ENCODE measurements at regions not wholly inside any gene's neighbourhood (a gene's known extent, or its start where the extent isn't known, plus 50 kb on each side); places are given as distances from the start of the nearest gene placed in this dataset.

- H3K4me1 ChIP-seq (ENCODE audit: control insufficient read depth in 5 of 5, insufficient read depth in 5 of 5, low read length in 5 of 5): no peaks in the 10 kb centered on the region
- H3K27ac ChIP-seq (ENCODE audit: low read depth in 1 of 2, low read length in 1 of 2): no peak overlapping the region
- H3K9me3 ChIP-seq (ENCODE audit: control insufficient read depth in 4 of 4, insufficient read depth in 3 of 4, low read length in 3 of 4): peaks cover 0 to 2% (median 0%) of the 10 kb centered on the region in 4 donors
- H3K27me3 ChIP-seq (ENCODE audit: control insufficient read depth in 3 of 3, insufficient read depth in 3 of 3, low read length in 2 of 3): no peaks in the 10 kb centered on the region
- H3K36me3 ChIP-seq (ENCODE audit: control insufficient read depth in 4 of 4, insufficient read depth in 4 of 4, low read length in 4 of 4): no peaks in the 10 kb centered on the region
- no peak for TF ChIP-seq CTCF (IDR thresholded peaks at IDR 0.05; ENCODE audit: control extremely low read depth, extremely low read depth)
- DNase-seq (no peak), ATAC-seq (ENCODE audit: insufficient read depth, low FRiP score) (no peak)
- H3K4me3 ChIP-seq: no peak overlapping the region
- H3K9ac ChIP-seq (ENCODE audit: insufficient read depth in 1 of 2, low read length in 2 of 2): no peak overlapping the region
- WGBS, 2 donors: 88 to 95% methylated on average over 14 of the region's 14 CpGs
Observed at GRCh38 chr2:107255744-107256143, 369.8 kb upstream of the ST6GAL2 start.

GRCh38 chr2:107258531-107259407 lies 372.8 kb upstream of the ST6GAL2 start:
- Histone ChIP-seq H3K36me3 (ENCODE audit: control insufficient read depth in 4 of 4, insufficient read depth in 4 of 4, low read length in 4 of 4) (no peaks in the 10 kb centered on the region), H3K27me3 (ENCODE audit: control insufficient read depth in 3 of 3, insufficient read depth in 3 of 3, low read length in 2 of 3) (no peaks in the 10 kb centered on the region), H3K9me3 (ENCODE audit: control insufficient read depth in 4 of 4, insufficient read depth in 3 of 4, low read length in 3 of 4) (peaks cover 0 to 3% (median 0%) of the 10 kb centered on the region in 4 donors), H3K4me1 (ENCODE audit: control insufficient read depth in 5 of 5, insufficient read depth in 5 of 5, low read length in 5 of 5) (no peaks in the 10 kb centered on the region), H3K9ac (ENCODE audit: insufficient read depth in 1 of 2, low read length in 2 of 2) (no peak overlapping the region), H3K27ac (ENCODE audit: low read depth in 1 of 2, low read length in 1 of 2) (no peak overlapping the region), H3K4me3 (no peak overlapping the region)
- 55 to 70% methylated on average over 8 of the region's 8 CpGs for WGBS, 2 donors
- no peak for DNase-seq
- no peak for ATAC-seq (ENCODE audit: insufficient read depth, low FRiP score)
- TF ChIP-seq CTCF (IDR thresholded peaks at IDR 0.05; ENCODE audit: control extremely low read depth, extremely low read depth): no peak

- Histone ChIP-seq H3K9me3 (ENCODE audit: control insufficient read depth in 4 of 4, insufficient read depth in 3 of 4, low read length in 3 of 4) (peaks cover 0 to 3% (median 0%) of the 10 kb centered on the region in 4 donors), H3K27ac (ENCODE audit: low read depth in 1 of 2, low read length in 1 of 2) (no peak overlapping the region), H3K4me3 (no peak overlapping the region), H3K4me1 (ENCODE audit: control insufficient read depth in 5 of 5, insufficient read depth in 5 of 5, low read length in 5 of 5) (no peaks in the 10 kb centered on the region), H3K9ac (ENCODE audit: insufficient read depth in 1 of 2, low read length in 2 of 2) (no peak overlapping the region), H3K27me3 (ENCODE audit: control insufficient read depth in 3 of 3, insufficient read depth in 3 of 3, low read length in 2 of 3) (no peaks in the 10 kb centered on the region), H3K36me3 (ENCODE audit: control insufficient read depth in 4 of 4, insufficient read depth in 4 of 4, low read length in 4 of 4) (no peaks in the 10 kb centered on the region)
- DNase-seq (no peak), ATAC-seq (ENCODE audit: insufficient read depth, low FRiP score) (no peak)
- TF ChIP-seq CTCF (IDR thresholded peaks at IDR 0.05; ENCODE audit: control extremely low read depth, extremely low read depth): no peak
- 87 to 88% methylated on average over 4 of the region's 4 CpGs for WGBS, 2 donors
Observed at GRCh38 chr2:107259408-107260195, 373.6 kb upstream of the ST6GAL2 start.
